HepG2 (cell line): ENCODE measurements at regions not wholly inside any gene's neighbourhood (a gene's known extent, or its start where the extent isn't known, plus 50 kb on each side); places are given as distances from the start of the nearest gene placed in this dataset.

Experiments
- ATF1 ChIP-seq: IDR thresholded peaks from 2 replicates; pipeline ENCODE4 v1.6.1; 2016; ENCODE audit warnings: mild to moderate bottlenecking, control low read depth
- CCAR2 ChIP-seq: fragments of 200-400 bp; formaldehyde crosslinking; optimal IDR thresholded peaks from 2 replicates; pipeline ENCODE3; 2018; ENCODE audit warnings: low read depth, mild to moderate bottlenecking, low read length, moderate library complexity
- CHCHD3 ChIP-seq: sonication (generic); formaldehyde crosslinking; IDR thresholded peaks from 2 replicates; pipeline ENCODE4 v1.8.0; 2022; ENCODE audit warnings: mild to moderate bottlenecking, missing genetic modification reagents, moderate library complexity
- DMTF1 ChIP-seq: sonication (generic); formaldehyde crosslinking; IDR thresholded peaks from 2 replicates; pipeline ENCODE4 v1.4.0; 2020; ENCODE audit warnings: mild to moderate bottlenecking, missing genetic modification reagents
- ESRRA ChIP-seq: sonication (generic); formaldehyde crosslinking; IDR thresholded peaks from 2 replicates; pipeline ENCODE4 v1.5.1; 2020; ENCODE audit warnings: mild to moderate bottlenecking, low read depth, missing genetic modification reagents
- GABPA ChIP-seq, 2 experiments: IDR thresholded peaks; 2 replicates each; pipeline ENCODE4 v1.6.1; 2011 to 2016; ENCODE audit warnings: low read depth in 2 of 2, low read length in 1 of 2, missing biosample characterization in 1 of 2, missing genetic modification characterization in 1 of 2
- HDAC1 ChIP-seq: sonication (generic); formaldehyde crosslinking; IDR thresholded peaks from 2 replicates; pipeline ENCODE4 v1.5.1; 2020; ENCODE audit warnings: mild to moderate bottlenecking, missing genetic modification reagents
- KAT8 ChIP-seq: IDR thresholded peaks from 2 replicates; pipeline ENCODE4 v1.6.1; 2016; ENCODE audit warnings: missing genetic modification reagents, missing compliant biosample characterization
- MED1 ChIP-seq: sonication (generic); formaldehyde crosslinking; IDR thresholded peaks from 2 replicates; pipeline ENCODE4 v1.4.0; 2020; ENCODE audit warnings: missing genetic modification reagents
- NFRKB ChIP-seq: fragments of 450-650 bp; IDR thresholded peaks from 2 replicates; pipeline ENCODE4 v1.6.1; 2017
- SNAI1 ChIP-seq: sonication (generic); formaldehyde crosslinking; IDR thresholded peaks from 2 replicates; pipeline ENCODE4 v1.5.0; 2020; ENCODE audit warnings: mild to moderate bottlenecking, missing genetic modification reagents, borderline replicate concordance
- TGIF2 ChIP-seq: IDR thresholded peaks from 2 replicates; pipeline ENCODE4 v1.6.1; 2016; ENCODE audit warnings: control low read depth, missing compliant biosample characterization
- THRA ChIP-seq: sonication (generic); formaldehyde crosslinking; IDR thresholded peaks from 2 replicates; pipeline ENCODE4 v1.4.0; 2020; ENCODE audit warnings: missing genetic modification reagents, borderline replicate concordance
- ZBTB38 ChIP-seq: sonication (generic); formaldehyde crosslinking; IDR thresholded peaks from 2 replicates; pipeline ENCODE4 v1.5.1; 2020; ENCODE audit warnings: mild to moderate bottlenecking, missing genetic modification reagents
- ZFY ChIP-seq: sonication (generic); formaldehyde crosslinking; IDR thresholded peaks from 2 replicates; pipeline ENCODE4 v1.4.0; 2020; ENCODE audit warnings: missing genetic modification reagents
- ZNF225 ChIP-seq: sonication (generic); formaldehyde crosslinking; IDR thresholded peaks from 2 replicates; pipeline ENCODE4 v1.4.0; 2020; ENCODE audit warnings: mild to moderate bottlenecking, missing genetic modification reagents
- ZNF331 ChIP-seq: sonication (generic); formaldehyde crosslinking; IDR thresholded peaks from 2 replicates; pipeline ENCODE4 v1.4.0; 2020; ENCODE audit warnings: missing genetic modification reagents
- ZNF652 ChIP-seq: IDR thresholded peaks from 2 replicates; pipeline ENCODE4 v1.6.1; 2016; ENCODE audit warnings: low read depth, borderline replicate concordance
- ZNF678 ChIP-seq: sonication (generic); formaldehyde crosslinking; IDR thresholded peaks from 2 replicates; pipeline ENCODE4 v1.4.0; 2020; ENCODE audit warnings: mild to moderate bottlenecking, missing genetic modification reagents
- ZNF703 ChIP-seq: sonication (generic); formaldehyde crosslinking; IDR thresholded peaks from 2 replicates; pipeline ENCODE4 v1.5.1; 2020; ENCODE audit warnings: missing genetic modification reagents, mild to moderate bottlenecking, moderate library complexity, borderline replicate concordance
- TF ChIP-seq, protein P1 (sequence below): sonication (generic); formaldehyde crosslinking; IDR thresholded peaks from 2 replicates; pipeline ENCODE4 v1.5.0; 2020; ENCODE audit warnings: mild to moderate bottlenecking, missing genetic modification reagents
- TF ChIP-seq, protein P2 (sequence below): sonication (generic); formaldehyde crosslinking; IDR thresholded peaks from 2 replicates; pipeline ENCODE4 v1.4.0; 2020; ENCODE audit warnings: missing genetic modification reagents, mild to moderate bottlenecking, borderline replicate concordance
- TF ChIP-seq, protein P3 (sequence below): sonication (generic); IDR thresholded peaks from 2 replicates; pipeline ENCODE4 v1.6.1; 2016; ENCODE audit warnings: low read depth, borderline replicate concordance

DNA sequence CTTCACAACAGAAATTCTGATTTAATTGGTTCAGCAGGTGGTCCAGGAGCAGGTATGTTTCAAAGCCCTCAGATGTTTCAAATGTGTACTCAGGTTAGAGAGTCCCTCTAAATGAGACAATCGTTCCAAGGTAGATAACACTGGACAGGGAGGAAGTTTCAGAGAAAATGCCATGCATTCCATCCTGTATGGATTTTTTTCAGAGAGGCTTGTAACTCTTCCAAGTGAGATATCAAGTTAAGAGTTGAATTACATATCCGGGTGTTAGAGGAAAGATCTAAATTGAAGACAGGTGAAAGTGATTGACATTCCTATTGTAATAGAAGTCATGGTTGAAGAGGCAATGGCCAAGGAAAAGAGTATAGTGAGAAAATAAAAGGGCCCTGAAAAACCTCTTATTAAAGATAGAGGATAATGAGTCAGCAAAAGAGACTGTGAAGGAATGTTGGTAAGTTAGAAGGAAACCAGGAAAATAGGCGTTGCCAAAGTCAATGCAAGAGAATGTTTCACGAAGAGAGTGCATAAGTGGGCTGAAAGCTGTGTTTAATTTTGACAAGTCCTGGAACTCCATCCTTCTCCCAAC is 105.8 kb downstream of the BMP4 start (continued):
- no peak for TF ChIP-seq CCAR2
- TF ChIP-seq ZNF652, result peak; percentile 17; the same call in 1 of the 2 replicates
- no peak for TF ChIP-seq CHCHD3 (CRISPR knock-in tag)
- TF ChIP-seq, protein P1, sequence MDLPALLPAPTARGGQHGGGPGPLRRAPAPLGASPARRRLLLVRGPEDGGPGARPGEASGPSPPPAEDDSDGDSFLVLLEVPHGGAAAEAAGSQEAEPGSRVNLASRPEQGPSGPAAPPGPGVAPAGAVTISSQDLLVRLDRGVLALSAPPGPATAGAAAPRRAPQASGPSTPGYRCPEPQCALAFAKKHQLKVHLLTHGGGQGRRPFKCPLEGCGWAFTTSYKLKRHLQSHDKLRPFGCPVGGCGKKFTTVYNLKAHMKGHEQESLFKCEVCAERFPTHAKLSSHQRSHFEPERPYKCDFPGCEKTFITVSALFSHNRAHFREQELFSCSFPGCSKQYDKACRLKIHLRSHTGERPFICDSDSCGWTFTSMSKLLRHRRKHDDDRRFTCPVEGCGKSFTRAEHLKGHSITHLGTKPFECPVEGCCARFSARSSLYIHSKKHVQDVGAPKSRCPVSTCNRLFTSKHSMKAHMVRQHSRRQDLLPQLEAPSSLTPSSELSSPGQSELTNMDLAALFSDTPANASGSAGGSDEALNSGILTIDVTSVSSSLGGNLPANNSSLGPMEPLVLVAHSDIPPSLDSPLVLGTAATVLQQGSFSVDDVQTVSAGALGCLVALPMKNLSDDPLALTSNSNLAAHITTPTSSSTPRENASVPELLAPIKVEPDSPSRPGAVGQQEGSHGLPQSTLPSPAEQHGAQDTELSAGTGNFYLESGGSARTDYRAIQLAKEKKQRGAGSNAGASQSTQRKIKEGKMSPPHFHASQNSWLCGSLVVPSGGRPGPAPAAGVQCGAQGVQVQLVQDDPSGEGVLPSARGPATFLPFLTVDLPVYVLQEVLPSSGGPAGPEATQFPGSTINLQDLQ (CRISPR knock-in tag), result no peak
- peak; percentile 39 for TF ChIP-seq HDAC1 (CRISPR knock-in tag)
- peak; percentile 84 for TF ChIP-seq MED1 (CRISPR knock-in tag)
- TF ChIP-seq GABPA (IDR thresholded peaks at IDR 0.05; ENCODE audit: low read depth, low read length), result no peak
- TF ChIP-seq GABPA (CRISPR knock-in tag; IDR thresholded peaks at IDR 0.05; ENCODE audit: low read depth), result peak; percentile 19; the same call in 1 of the 2 replicates
- TF ChIP-seq, protein P2, sequence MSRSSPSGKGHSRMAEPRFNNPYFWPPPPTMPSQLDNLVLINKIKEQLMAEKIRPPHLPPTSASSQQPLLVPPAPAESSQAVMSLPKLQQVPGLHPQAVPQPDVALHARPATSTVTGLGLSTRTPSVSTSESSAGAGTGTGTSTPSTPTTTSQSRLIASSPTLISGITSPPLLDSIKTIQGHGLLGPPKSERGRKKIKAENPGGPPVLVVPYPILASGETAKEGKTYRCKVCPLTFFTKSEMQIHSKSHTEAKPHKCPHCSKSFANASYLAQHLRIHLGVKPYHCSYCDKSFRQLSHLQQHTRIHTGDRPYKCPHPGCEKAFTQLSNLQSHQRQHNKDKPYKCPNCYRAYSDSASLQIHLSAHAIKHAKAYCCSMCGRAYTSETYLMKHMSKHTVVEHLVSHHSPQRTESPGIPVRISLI (CRISPR knock-in tag), result peak; percentile 88
- no peak for TF ChIP-seq ZFY (CRISPR knock-in tag)
- TF ChIP-seq NFRKB, result no peak
- TF ChIP-seq ZNF225, result no peak
- no peak for TF ChIP-seq ATF1
- no peak for TF ChIP-seq ZNF678
- peak; percentile 49 for TF ChIP-seq KAT8
- TF ChIP-seq DMTF1 (CRISPR knock-in tag), result no peak
- 0 out of 2 replicates have a peak, but pooled peaks have one; percentile 18 for TF ChIP-seq ZNF331
- TF ChIP-seq TGIF2 (CRISPR knock-in tag), result no peak; the same call in 1 of the 2 replicates
- peak; percentile 38; the same call in 1 of the 2 replicates for TF ChIP-seq THRA (CRISPR knock-in tag)
- TF ChIP-seq, protein P3, sequence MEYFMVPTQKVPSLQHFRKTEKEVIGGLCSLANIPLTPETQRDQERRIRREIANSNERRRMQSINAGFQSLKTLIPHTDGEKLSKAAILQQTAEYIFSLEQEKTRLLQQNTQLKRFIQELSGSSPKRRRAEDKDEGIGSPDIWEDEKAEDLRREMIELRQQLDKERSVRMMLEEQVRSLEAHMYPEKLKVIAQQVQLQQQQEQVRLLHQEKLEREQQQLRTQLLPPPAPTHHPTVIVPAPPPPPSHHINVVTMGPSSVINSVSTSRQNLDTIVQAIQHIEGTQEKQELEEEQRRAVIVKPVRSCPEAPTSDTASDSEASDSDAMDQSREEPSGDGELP, result peak; percentile 67; the same call in 1 of the 2 replicates
- TF ChIP-seq ZBTB38 (CRISPR knock-in tag), result no peak
- no peak for TF ChIP-seq SNAI1 (CRISPR knock-in tag)
- TF ChIP-seq ZNF703, result no peak
- TF ChIP-seq ESRRA, result no peak
